ENCODE measurements at regions not wholly inside any gene's neighbourhood (a gene's known extent, or its start where the extent isn't known, plus 50 kb on each side); places are given as distances from the start of the nearest gene placed in this dataset.
"Not testable (repeated sequence)": the region's sequence is repeated elsewhere in the genome, so short reads cannot be mapped to it uniquely, and the experiment has no call there.

- no peak for DNase-seq (ENCODE audit: low read depth)
These were observed 1147.9 kb downstream of the UQCRFS1 start for GRCh38 chr19:28065026-28065425.

GRCh38 chr19:28063702-28064101, 1149.2 kb downstream of the UQCRFS1 start:
- no peak for DNase-seq (ENCODE audit: low read depth)

GRCh38 chr19:28061111-28061510, 1151.8 kb downstream of the UQCRFS1 start:
- no peak for DNase-seq (ENCODE audit: low read depth)

- DNase-seq (ENCODE audit: low read depth): not testable (repeated sequence)
These were observed 1155.9 kb downstream of the UQCRFS1 start for GRCh38 chr19:28057026-28057425.

GRCh38 chr19:28051047-28051446, 1161.9 kb downstream of the UQCRFS1 start:
- no peak for DNase-seq (ENCODE audit: low read depth)

- no peak for DNase-seq (ENCODE audit: low read depth)
These were observed 1163.1 kb downstream of the UQCRFS1 start for GRCh38 chr19:28049875-28050274.

GRCh38 chr19:28046932-28047331, 1166.0 kb downstream of the UQCRFS1 start:
- DNase-seq (ENCODE audit: low read depth): no peak

GRCh38 chr19:28045621-28046020, 1167.3 kb downstream of the UQCRFS1 start:
- no peak for DNase-seq (ENCODE audit: low read depth)

- DNase-seq (ENCODE audit: low read depth): no peak
These were observed 1168.5 kb downstream of the UQCRFS1 start for GRCh38 chr19:28044477-28044876.

- no peak for DNase-seq (ENCODE audit: low read depth)
These were observed 1170.4 kb downstream of the UQCRFS1 start for GRCh38 chr19:28042516-28042915.

GRCh38 chr19:28039677-28040381, 1173.1 kb downstream of the UQCRFS1 start:
- no peak for DNase-seq (ENCODE audit: low read depth)

GRCh38 chr19:28037186-28037585, 1175.8 kb downstream of the UQCRFS1 start:
- no peak for DNase-seq (ENCODE audit: low read depth)

- DNase-seq (ENCODE audit: low read depth): no peak
These were observed 1176.5 kb downstream of the UQCRFS1 start for GRCh38 chr19:28036486-28036885.

- no peak for DNase-seq (ENCODE audit: low read depth)
These were observed 1178.0 kb downstream of the UQCRFS1 start for GRCh38 chr19:28034936-28035335.

GRCh38 chr19:28028881-28029444, 1184.0 kb downstream of the UQCRFS1 start:
- no peak for DNase-seq (ENCODE audit: low read depth)

- no peak for DNase-seq (ENCODE audit: low read depth)
These were observed 1185.8 kb downstream of the UQCRFS1 start for GRCh38 chr19:28027116-28027515.

GRCh38 chr19:28026636-28027035, 1186.3 kb downstream of the UQCRFS1 start:
- DNase-seq (ENCODE audit: low read depth): no peak

- no peak for DNase-seq (ENCODE audit: low read depth)
These were observed 1188.0 kb downstream of the UQCRFS1 start for GRCh38 chr19:28024920-28025319.

GRCh38 chr19:28023064-28023463, 1189.9 kb downstream of the UQCRFS1 start:
- no peak for DNase-seq (ENCODE audit: low read depth)

- DNase-seq (ENCODE audit: low read depth): no peak
These were observed 1190.4 kb downstream of the UQCRFS1 start for GRCh38 chr19:28022506-28022905.

GRCh38 chr19:28021259-28022185, 1191.4 kb downstream of the UQCRFS1 start:
- no peak for DNase-seq (ENCODE audit: low read depth)

GRCh38 chr19:28020619-28021258, 1192.2 kb downstream of the UQCRFS1 start:
- DNase-seq (ENCODE audit: low read depth): no peak

Data from CMK (cell line).